Uterus (tissue), 3 donors: ENCODE measurements at regions not wholly inside any gene's neighbourhood (a gene's known extent, or its start where the extent isn't known, plus 50 kb on each side); places are given as distances from the start of the nearest gene placed in this dataset.

Source experiments
- DNase-seq, 2 donors: peaks; one replicate each; pipeline ENCODE4 v3.0.0-alpha.2; 2019 to 2020
- H3K27ac ChIP-seq, 2 donors: fragments of 200-600 bp; sonication (generic); 1 replicate in 1 of 2; 2 replicates in 1 of 2; pipeline ENCODE4 v1.5.1; 2016 to 2018
- H3K27me3 ChIP-seq, 2 donors: fragments of 200-600 bp; sonication (generic); one replicate each; pipeline ENCODE4 v1.5.1; 2018 to 2019; ENCODE audit warnings: control low read depth in 1 of 2
- H3K36me3 ChIP-seq, 2 donors: fragments of 200-600 bp; sonication (generic); one replicate each; pipeline ENCODE4 v1.5.1; 2019; ENCODE audit warnings: control low read depth in 1 of 2
- H3K4me1 ChIP-seq, 2 donors: fragments of 200-600 bp; sonication (generic); one replicate each; pipeline ENCODE4 v1.5.1; 2018 to 2019; ENCODE audit warnings: control low read depth in 1 of 2
- H3K4me3 ChIP-seq, 2 donors: fragments of 200-600 bp; sonication (generic); 1 replicate in 1 of 2; 2 replicates in 1 of 2; pipeline ENCODE4 v1.5.1; 2018 to 2019; ENCODE audit warnings: mild to moderate bottlenecking in 1 of 2
- H3K9me3 ChIP-seq, 2 donors: fragments of 200-600 bp; sonication (generic); one replicate each; pipeline ENCODE4 v1.5.1; 2019; ENCODE audit warnings: control low read depth in 1 of 2
- POLR2A ChIP-seq, 2 donors: fragments of 450-650 bp; IDR thresholded peaks; one replicate each; pipeline ENCODE4 v1.6.1; 2016; ENCODE audit warnings: antibody characterized with exemption in 2 of 2, mild to moderate bottlenecking in 1 of 2, moderate library complexity in 1 of 2
- intact Hi-C: fragments of 100-400 bp; cut with DNase I; formaldehyde crosslinking; loops from one replicate; pipeline ENCODE4 v1.15.1; 2023; ENCODE audit warnings: low total_unique reads
- TF ChIP-seq, protein P1 (sequence below), 4 experiments: fragments of 200-600 bp in 2 of 4; fragments of 450-650 bp in 2 of 4; sonication (generic) in 2 of 4; IDR thresholded peaks; one replicate each; pipeline ENCODE4 v1.5.1; 2016 to 2019; ENCODE audit warnings: antibody characterized with exemption in 4 of 4, mild to moderate bottlenecking in 2 of 4, moderate library complexity in 1 of 4
- donor health status: DM: yes; HTN: yes; CAD: no.

DNA sequence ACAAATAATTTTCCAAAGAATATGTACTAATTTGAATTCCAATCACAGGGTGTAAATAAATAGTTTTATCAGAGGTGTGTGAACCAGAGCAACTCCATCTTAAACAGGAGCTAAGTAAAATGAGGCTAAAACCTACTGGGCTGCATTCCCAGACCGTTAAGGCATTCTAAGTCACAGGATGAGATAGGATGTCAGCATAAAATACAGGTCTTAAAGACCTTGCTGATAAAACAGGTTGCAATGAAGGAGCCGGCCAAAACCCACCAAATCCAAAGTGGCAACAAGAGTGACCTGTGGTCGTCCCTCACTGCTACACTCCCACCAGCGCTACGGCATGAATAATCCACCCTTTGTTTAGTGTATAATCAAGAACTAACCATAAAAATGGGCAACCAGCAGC lies 291.7 kb upstream of the SEMA3D start:
- no peak overlapping the region for H3K4me3 ChIP-seq
- H3K9me3 ChIP-seq, result no peaks in the 10 kb centered on the region
- no peaks in the 10 kb centered on the region for H3K36me3 ChIP-seq
- no peaks in the 10 kb centered on the region for H3K4me1 ChIP-seq
- H3K27ac ChIP-seq, result no peak overlapping the region
- no peaks in the 10 kb centered on the region for H3K27me3 ChIP-seq
- intact Hi-C loops, result no loop called here
- TF ChIP-seq, protein P1, sequence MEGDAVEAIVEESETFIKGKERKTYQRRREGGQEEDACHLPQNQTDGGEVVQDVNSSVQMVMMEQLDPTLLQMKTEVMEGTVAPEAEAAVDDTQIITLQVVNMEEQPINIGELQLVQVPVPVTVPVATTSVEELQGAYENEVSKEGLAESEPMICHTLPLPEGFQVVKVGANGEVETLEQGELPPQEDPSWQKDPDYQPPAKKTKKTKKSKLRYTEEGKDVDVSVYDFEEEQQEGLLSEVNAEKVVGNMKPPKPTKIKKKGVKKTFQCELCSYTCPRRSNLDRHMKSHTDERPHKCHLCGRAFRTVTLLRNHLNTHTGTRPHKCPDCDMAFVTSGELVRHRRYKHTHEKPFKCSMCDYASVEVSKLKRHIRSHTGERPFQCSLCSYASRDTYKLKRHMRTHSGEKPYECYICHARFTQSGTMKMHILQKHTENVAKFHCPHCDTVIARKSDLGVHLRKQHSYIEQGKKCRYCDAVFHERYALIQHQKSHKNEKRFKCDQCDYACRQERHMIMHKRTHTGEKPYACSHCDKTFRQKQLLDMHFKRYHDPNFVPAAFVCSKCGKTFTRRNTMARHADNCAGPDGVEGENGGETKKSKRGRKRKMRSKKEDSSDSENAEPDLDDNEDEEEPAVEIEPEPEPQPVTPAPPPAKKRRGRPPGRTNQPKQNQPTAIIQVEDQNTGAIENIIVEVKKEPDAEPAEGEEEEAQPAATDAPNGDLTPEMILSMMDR (IDR thresholded peaks at IDR 0.05), result no peak
- TF ChIP-seq POLR2A (IDR thresholded peaks at IDR 0.05), result no peak
- DNase-seq, result no peak

- no peaks in the 10 kb centered on the region for H3K4me1 ChIP-seq
- no peak for TF ChIP-seq POLR2A (IDR thresholded peaks at IDR 0.05)
- TF ChIP-seq, protein P1 (IDR thresholded peaks at IDR 0.05), result no peak
- no peak overlapping the region for H3K27ac ChIP-seq
- no peak for DNase-seq
- H3K27me3 ChIP-seq, result no peaks in the 10 kb centered on the region
- intact Hi-C loops, result no loop called here
- H3K4me3 ChIP-seq, result no peak overlapping the region
- H3K9me3 ChIP-seq, result no peaks in the 10 kb centered on the region
- H3K36me3 ChIP-seq, result no peaks in the 10 kb centered on the region
Observed at GRCh38 chr7:85475476-85475875, 288.6 kb upstream of the SEMA3D start.

DNA sequence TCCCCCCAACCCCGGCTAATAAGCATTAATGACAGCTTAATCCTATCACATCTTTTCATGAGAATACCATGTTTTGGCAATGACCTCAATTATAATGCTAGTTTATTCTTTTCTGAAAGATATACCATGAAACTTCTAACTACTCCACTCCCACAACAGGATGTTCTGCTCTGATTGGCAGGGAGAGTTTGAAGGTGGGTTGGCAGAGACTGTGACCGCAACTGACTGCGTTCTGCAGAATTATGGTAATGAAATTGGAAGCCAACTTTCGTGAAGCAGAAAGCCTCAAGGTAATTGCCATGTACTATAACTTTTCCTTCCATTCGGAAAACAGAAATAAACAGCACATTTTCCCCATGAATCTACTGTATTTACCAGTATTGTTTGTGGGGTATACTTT lies 288.2 kb upstream of the SEMA3D start:
- TF ChIP-seq, protein P1 (IDR thresholded peaks at IDR 0.05), result no peak
- TF ChIP-seq POLR2A (IDR thresholded peaks at IDR 0.05), result no peak
- Histone ChIP-seq H3K27me3 (no peaks in the 10 kb centered on the region), H3K4me1 (no peaks in the 10 kb centered on the region), H3K36me3 (no peaks in the 10 kb centered on the region), H3K9me3 (no peaks in the 10 kb centered on the region), H3K4me3 (no peak overlapping the region), H3K27ac (no peak overlapping the region)
- no peak for DNase-seq
- intact Hi-C loops, result no loop called here

DNA sequence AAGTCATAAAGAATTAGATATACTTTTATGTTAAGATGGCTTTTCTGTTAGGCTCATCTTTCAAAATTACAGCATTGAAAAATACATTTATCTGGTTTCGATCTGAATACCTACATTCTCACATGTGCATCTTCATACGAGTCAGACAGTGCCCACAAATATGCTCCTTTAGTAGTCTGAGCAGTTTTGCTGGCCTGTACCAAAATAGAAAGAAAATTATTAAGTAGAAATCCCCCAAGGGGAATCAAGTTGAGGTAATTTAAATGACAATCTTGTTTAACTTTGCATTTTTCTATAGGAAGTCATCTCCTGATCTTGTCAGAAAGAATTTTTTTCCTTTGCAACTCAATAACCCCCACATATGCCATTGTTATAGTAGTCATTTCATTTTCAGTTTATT lies 287.4 kb upstream of the SEMA3D start:
- no peaks in the 10 kb centered on the region for H3K27me3 ChIP-seq
- no peaks in the 10 kb centered on the region for H3K9me3 ChIP-seq
- no peak overlapping the region for H3K27ac ChIP-seq
- no peak overlapping the region for H3K4me3 ChIP-seq
- intact Hi-C loops, result no loop called here
- no peak for TF ChIP-seq POLR2A (IDR thresholded peaks at IDR 0.05)
- TF ChIP-seq, protein P1 (IDR thresholded peaks at IDR 0.05), result no peak
- H3K36me3 ChIP-seq, result no peaks in the 10 kb centered on the region
- no peaks in the 10 kb centered on the region for H3K4me1 ChIP-seq
- no peak for DNase-seq

GRCh38 chr7:85471740-85472139 lies 284.9 kb upstream of the SEMA3D start:
- intact Hi-C loops, result no loop called here
- TF ChIP-seq POLR2A (IDR thresholded peaks at IDR 0.05), result no peak
- TF ChIP-seq, protein P1 (IDR thresholded peaks at IDR 0.05), result no peak
- H3K27ac ChIP-seq, result no peak overlapping the region
- no peak overlapping the region for H3K4me3 ChIP-seq
- no peaks in the 10 kb centered on the region for H3K4me1 ChIP-seq
- H3K9me3 ChIP-seq, result no peaks in the 10 kb centered on the region
- H3K27me3 ChIP-seq, result no peaks in the 10 kb centered on the region
- DNase-seq, result no peak
- H3K36me3 ChIP-seq, result no peaks in the 10 kb centered on the region
